ENCODE measurements at regions not wholly inside any gene's neighbourhood (a gene's known extent, or its start where the extent isn't known, plus 50 kb on each side); places are given as distances from the start of the nearest gene placed in this dataset.

DNA sequence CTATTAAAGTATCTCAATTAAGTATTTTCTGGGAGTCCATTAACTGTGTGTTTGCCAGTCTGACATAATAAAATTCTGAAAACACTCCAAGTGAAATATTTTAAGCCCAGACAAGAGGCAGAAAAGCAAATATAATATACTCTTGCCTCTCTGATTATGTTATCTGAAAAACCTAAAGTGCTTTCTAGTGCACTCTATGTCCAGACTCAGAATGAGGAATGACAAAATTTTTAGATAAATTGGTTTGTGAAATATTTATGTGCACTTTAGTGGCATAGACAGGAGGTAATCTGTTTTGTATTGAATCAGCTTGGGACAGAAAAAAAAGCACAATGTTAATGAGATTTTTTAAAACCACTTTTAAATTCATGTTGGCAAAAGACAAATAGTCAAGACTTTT lies 508.2 kb upstream of the SUCLG2 start:
- no peak for ATAC-seq
- TF ChIP-seq ZNF8 (CRISPR knock-in tag; IDR thresholded peaks at IDR 0.05) (no peak), TOX (CRISPR knock-in tag; IDR thresholded peaks at IDR 0.05; ENCODE audit: borderline replicate concordance) (no peak), SNAI2 (CRISPR knock-in tag; IDR thresholded peaks at IDR 0.05) (no peak), ISL1 (CRISPR knock-in tag; IDR thresholded peaks at IDR 0.05) (no peak), ZFP3 (CRISPR knock-in tag; IDR thresholded peaks at IDR 0.05) (no peak)
- TF ChIP-seq, protein P1, sequence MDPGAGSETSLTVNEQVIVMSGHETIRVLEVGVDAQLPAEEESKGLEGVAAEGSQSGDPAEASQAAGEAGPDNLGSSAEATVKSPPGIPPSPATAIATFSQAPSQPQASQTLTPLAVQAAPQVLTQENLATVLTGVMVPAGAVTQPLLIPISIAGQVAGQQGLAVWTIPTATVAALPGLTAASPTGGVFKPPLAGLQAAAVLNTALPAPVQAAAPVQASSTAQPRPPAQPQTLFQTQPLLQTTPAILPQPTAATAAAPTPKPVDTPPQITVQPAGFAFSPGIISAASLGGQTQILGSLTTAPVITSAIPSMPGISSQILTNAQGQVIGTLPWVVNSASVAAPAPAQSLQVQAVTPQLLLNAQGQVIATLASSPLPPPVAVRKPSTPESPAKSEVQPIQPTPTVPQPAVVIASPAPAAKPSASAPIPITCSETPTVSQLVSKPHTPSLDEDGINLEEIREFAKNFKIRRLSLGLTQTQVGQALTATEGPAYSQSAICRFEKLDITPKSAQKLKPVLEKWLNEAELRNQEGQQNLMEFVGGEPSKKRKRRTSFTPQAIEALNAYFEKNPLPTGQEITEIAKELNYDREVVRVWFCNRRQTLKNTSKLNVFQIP (CRISPR knock-in tag; IDR thresholded peaks at IDR 0.05; ENCODE audit: borderline replicate concordance, low read depth): no peak
- TF ChIP-seq, protein P2, sequence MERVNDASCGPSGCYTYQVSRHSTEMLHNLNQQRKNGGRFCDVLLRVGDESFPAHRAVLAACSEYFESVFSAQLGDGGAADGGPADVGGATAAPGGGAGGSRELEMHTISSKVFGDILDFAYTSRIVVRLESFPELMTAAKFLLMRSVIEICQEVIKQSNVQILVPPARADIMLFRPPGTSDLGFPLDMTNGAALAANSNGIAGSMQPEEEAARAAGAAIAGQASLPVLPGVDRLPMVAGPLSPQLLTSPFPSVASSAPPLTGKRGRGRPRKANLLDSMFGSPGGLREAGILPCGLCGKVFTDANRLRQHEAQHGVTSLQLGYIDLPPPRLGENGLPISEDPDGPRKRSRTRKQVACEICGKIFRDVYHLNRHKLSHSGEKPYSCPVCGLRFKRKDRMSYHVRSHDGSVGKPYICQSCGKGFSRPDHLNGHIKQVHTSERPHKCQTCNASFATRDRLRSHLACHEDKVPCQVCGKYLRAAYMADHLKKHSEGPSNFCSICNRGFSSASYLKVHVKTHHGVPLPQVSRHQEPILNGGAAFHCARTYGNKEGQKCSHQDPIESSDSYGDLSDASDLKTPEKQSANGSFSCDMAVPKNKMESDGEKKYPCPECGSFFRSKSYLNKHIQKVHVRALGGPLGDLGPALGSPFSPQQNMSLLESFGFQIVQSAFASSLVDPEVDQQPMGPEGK (CRISPR knock-in tag; IDR thresholded peaks at IDR 0.05; ENCODE audit: borderline replicate concordance): no peak

DNA sequence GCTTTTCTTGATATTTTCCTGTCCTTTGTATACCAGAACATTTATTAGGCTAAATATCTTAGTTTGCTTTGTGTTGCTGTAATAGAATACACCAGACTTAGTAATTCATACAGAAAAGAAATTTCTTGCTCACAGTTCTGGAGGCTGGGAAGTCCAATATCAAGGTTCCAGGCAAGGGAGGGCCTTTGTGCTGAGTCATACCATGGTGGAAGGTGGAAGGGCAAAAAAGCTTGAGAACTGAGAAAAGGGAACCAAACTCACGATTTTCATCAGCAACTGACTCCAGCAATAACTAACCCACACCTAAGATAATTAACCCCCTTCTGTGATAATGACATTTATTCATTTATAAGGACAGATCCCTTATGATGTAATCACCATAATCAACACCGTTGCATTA lies 496.9 kb upstream of the SUCLG2 start:
- ATAC-seq: no peak
- TF ChIP-seq, protein P3, sequence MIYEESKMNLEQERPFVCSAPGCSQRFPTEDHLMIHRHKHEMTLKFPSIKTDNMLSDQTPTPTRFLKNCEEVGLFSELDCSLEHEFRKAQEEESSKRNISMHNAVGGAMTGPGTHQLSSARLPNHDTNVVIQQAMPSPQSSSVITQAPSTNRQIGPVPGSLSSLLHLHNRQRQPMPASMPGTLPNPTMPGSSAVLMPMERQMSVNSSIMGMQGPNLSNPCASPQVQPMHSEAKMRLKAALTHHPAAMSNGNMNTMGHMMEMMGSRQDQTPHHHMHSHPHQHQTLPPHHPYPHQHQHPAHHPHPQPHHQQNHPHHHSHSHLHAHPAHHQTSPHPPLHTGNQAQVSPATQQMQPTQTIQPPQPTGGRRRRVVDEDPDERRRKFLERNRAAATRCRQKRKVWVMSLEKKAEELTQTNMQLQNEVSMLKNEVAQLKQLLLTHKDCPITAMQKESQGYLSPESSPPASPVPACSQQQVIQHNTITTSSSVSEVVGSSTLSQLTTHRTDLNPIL (CRISPR knock-in tag; IDR thresholded peaks at IDR 0.05; ENCODE audit: low read depth): no peak
- TF ChIP-seq ISL1 (CRISPR knock-in tag; IDR thresholded peaks at IDR 0.05) (no peak), ZNF565 (CRISPR knock-in tag; conservative IDR thresholded peaks at IDR 0.05; ENCODE audit: low read depth) (no peak), SNAI2 (CRISPR knock-in tag; IDR thresholded peaks at IDR 0.05) (no peak), OSR1 (CRISPR knock-in tag; IDR thresholded peaks at IDR 0.05) (no peak), ZNF70 (CRISPR knock-in tag; IDR thresholded peaks at IDR 0.05) (no peak), PPARA (CRISPR knock-in tag; IDR thresholded peaks at IDR 0.05; ENCODE audit: borderline replicate concordance) (no peak), RARB (CRISPR knock-in tag; IDR thresholded peaks at IDR 0.05) (no peak), ESRRG (CRISPR knock-in tag; IDR thresholded peaks at IDR 0.05) (no peak), ZFP30 (CRISPR knock-in tag; IDR thresholded peaks at IDR 0.05) (no peak), TCF4 (CRISPR knock-in tag; IDR thresholded peaks at IDR 0.05; ENCODE audit: borderline replicate concordance) (no peak), CSDC2 (CRISPR knock-in tag; IDR thresholded peaks at IDR 0.05) (no peak), ZNF8 (CRISPR knock-in tag; IDR thresholded peaks at IDR 0.05) (no peak), TOX (CRISPR knock-in tag; IDR thresholded peaks at IDR 0.05; ENCODE audit: borderline replicate concordance) (no peak), GLIS3 (CRISPR knock-in tag; IDR thresholded peaks at IDR 0.05) (no peak), BACH2 (CRISPR knock-in tag; IDR thresholded peaks at IDR 0.05; ENCODE audit: borderline replicate concordance) (no peak)
- TF ChIP-seq, protein P1 (CRISPR knock-in tag; IDR thresholded peaks at IDR 0.05; ENCODE audit: borderline replicate concordance, low read depth): no peak
- TF ChIP-seq, protein P2 (CRISPR knock-in tag; IDR thresholded peaks at IDR 0.05; ENCODE audit: borderline replicate concordance): no peak
- TF ChIP-seq, protein P4, sequence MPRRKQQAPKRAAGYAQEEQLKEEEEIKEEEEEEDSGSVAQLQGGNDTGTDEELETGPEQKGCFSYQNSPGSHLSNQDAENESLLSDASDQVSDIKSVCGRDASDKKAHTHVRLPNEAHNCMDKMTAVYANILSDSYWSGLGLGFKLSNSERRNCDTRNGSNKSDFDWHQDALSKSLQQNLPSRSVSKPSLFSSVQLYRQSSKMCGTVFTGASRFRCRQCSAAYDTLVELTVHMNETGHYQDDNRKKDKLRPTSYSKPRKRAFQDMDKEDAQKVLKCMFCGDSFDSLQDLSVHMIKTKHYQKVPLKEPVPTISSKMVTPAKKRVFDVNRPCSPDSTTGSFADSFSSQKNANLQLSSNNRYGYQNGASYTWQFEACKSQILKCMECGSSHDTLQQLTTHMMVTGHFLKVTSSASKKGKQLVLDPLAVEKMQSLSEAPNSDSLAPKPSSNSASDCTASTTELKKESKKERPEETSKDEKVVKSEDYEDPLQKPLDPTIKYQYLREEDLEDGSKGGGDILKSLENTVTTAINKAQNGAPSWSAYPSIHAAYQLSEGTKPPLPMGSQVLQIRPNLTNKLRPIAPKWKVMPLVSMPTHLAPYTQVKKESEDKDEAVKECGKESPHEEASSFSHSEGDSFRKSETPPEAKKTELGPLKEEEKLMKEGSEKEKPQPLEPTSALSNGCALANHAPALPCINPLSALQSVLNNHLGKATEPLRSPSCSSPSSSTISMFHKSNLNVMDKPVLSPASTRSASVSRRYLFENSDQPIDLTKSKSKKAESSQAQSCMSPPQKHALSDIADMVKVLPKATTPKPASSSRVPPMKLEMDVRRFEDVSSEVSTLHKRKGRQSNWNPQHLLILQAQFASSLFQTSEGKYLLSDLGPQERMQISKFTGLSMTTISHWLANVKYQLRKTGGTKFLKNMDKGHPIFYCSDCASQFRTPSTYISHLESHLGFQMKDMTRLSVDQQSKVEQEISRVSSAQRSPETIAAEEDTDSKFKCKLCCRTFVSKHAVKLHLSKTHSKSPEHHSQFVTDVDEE (CRISPR knock-in tag; IDR thresholded peaks at IDR 0.05): no peak
- TF ChIP-seq, protein P5, sequence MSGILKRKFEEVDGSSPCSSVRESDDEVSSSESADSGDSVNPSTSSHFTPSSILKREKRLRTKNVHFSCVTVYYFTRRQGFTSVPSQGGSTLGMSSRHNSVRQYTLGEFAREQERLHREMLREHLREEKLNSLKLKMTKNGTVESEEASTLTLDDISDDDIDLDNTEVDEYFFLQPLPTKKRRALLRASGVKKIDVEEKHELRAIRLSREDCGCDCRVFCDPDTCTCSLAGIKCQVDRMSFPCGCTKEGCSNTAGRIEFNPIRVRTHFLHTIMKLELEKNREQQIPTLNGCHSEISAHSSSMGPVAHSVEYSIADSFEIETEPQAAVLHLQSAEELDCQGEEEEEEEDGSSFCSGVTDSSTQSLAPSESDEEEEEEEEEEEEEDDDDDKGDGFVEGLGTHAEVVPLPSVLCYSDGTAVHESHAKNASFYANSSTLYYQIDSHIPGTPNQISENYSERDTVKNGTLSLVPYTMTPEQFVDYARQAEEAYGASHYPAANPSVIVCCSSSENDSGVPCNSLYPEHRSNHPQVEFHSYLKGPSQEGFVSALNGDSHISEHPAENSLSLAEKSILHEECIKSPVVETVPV (CRISPR knock-in tag; IDR thresholded peaks at IDR 0.05): no peak

Data from SK-N-SH treated with all-trans-retinoic acid at 6 μM for 48 hours (cell line).